GM10266 (cell line): ENCODE measurements at regions not wholly inside any gene's neighbourhood (a gene's known extent, or its start where the extent isn't known, plus 50 kb on each side); places are given as distances from the start of the nearest gene placed in this dataset.

Experiments
- DNase-seq: peaks from one replicate; pipeline ENCODE4 v3.0.0; 2012; ENCODE audit errors: extremely low spot score
- TF ChIP-seq, protein P1 (sequence below): IDR thresholded peaks from 2 replicates; pipeline ENCODE4 v1.5.1; 2012; ENCODE audit warnings: mild to moderate bottlenecking, low read depth; ENCODE audit not compliant: control insufficient read depth, insufficient read depth; ENCODE audit errors: missing control alignments

DNA sequence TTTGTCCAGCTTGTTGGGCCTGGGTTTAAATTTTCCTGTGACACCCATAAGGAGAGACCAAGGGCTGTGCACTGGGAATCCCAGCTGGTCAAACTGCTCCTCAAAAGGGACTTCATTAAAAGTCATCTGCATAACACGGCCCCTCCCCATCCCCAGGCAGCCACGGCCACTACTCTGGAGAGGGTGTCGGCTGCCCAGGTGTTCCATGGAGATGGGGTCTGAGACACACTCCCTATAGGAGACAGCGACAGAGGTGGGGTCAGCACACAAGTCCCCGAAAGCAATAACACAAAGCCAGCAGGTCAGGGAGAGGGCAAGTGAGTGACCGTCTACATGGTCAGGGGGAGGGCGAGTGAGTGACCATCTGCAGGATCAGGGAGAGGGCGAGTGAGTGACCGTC is 75.6 kb upstream of the BCL11B start:
- no peak for DNase-seq
- TF ChIP-seq, protein P1, sequence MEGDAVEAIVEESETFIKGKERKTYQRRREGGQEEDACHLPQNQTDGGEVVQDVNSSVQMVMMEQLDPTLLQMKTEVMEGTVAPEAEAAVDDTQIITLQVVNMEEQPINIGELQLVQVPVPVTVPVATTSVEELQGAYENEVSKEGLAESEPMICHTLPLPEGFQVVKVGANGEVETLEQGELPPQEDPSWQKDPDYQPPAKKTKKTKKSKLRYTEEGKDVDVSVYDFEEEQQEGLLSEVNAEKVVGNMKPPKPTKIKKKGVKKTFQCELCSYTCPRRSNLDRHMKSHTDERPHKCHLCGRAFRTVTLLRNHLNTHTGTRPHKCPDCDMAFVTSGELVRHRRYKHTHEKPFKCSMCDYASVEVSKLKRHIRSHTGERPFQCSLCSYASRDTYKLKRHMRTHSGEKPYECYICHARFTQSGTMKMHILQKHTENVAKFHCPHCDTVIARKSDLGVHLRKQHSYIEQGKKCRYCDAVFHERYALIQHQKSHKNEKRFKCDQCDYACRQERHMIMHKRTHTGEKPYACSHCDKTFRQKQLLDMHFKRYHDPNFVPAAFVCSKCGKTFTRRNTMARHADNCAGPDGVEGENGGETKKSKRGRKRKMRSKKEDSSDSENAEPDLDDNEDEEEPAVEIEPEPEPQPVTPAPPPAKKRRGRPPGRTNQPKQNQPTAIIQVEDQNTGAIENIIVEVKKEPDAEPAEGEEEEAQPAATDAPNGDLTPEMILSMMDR: no peak

DNA sequence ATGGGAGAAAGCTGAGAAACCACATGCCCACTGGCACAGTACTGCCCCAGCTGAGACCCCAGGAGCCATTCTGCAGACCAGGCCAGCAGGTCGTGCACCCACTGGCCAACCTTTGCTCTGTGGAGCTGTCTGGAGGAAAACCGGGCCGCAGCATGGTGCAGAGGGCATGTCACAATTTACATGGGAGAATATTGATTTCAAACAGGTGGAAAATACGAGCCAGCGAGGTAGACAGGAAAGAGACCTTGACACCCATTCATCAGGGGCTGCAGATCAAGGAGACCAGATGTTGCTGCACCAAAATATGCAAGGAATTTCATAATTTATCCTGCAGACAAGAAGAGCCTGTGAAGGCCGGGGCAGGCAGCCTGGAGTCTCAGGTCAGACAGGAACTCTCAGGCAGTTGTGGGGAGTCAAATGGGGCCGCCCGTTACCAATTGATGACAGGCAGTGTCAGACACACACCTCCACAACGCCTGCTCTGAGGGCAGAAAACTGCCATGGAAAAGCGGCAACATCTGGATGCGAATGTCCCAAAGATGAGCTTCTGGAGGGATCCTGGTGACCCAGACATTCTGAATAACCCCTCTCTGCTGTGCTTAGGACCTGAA is 74.6 kb upstream of the BCL11B start:
- no peak for DNase-seq
- TF ChIP-seq, protein P1: no peak

DNA sequence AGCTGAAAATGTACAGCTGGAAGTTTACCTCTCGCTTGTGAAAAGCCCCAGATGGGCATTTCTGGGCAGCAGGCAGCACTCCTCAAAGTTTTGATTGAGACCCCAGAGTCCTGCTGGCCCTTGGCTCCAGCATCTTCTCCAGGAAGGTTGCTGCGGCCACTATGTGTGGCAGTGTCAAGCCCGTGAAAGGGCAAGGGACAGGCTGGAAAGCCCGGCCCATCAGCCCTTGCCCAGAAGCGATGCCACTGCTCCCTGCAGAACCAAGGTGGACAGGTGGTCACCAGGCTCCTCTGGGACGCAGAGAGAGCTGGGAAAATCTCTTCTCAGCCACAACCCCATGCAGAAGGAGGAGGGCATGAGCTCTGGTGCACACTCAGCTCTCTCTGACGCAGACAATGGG is 73.5 kb upstream of the BCL11B start:
- TF ChIP-seq, protein P1: no peak
- no peak for DNase-seq

DNA sequence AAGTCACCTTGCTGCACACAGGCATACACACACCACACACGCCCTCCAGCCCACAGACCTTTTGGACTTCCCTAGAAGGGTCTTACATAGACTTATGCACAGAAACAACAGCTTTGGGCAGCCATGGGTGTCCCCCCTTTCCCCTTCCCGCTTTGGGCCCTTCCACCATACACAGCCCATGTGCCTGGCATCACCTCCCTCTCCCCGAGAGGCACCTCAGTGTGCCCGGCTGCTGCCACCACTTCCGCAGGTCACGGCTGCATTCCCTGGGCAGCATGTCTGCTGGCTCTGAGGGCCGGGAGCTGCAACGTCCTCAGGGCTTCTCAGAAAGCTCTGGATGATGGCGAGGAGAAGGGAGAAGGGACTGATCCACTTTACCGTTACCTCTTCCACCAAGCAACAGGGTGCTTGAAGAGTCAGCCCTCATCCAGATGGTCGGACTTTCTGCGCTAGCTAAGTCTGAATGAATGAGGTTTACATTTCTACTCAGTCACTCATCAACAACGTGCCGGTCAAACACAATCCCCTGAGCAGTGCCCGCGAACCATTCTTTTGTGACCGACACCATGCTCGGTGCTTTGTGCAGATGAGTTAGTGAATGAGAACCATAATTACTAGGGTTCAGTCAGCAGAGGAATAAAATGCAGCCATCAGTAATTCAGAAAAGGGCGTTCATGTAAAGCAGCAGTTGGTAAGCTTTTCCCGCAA is 72.2 kb upstream of the BCL11B start:
- no peak for DNase-seq

DNA sequence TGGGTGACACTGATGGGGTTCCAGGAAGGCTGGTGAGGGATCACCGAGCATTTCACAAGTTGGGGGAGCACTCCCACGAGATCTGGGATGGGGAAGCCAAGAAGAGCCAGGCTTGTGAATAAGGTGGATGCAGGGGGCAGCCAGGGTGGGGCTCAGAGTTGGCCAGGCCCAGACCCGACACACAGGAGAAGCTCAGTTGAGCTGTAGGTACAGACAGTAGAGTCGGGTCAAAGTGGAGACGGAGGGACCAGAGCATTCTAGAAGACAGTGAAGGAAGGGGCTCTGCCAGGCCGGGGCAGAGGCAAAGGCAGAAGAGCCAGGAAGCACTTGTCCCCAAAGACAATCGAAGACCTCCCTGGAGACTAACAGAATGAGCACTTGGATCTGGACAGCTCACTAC is 70.9 kb upstream of the BCL11B start:
- TF ChIP-seq, protein P1: no peak
- no peak for DNase-seq

More for the DNA sequence above, 72.2 kb upstream of the BCL11B start:
- TF ChIP-seq, protein P1: no peak

DNA sequence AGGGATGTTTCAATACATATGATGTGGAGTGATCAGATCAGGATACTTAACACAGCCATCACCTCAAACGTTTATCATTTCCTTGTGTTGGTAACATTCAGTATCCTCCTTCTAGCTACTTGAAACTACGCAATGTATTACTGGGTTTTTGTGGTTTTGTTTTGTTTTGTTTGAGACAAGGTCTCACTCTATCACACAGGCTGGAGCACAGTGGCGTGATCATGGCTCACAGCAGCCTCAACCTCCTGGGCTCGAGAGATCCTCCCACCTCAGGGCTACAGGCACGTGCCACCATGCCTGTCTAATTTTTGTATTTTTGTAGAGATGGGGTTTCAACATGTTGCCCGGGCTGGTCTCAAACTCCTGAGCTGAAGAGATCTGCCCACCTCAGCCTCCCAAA is 70.2 kb upstream of the BCL11B start:
- TF ChIP-seq, protein P1: no peak
- DNase-seq: no peak

DNA sequence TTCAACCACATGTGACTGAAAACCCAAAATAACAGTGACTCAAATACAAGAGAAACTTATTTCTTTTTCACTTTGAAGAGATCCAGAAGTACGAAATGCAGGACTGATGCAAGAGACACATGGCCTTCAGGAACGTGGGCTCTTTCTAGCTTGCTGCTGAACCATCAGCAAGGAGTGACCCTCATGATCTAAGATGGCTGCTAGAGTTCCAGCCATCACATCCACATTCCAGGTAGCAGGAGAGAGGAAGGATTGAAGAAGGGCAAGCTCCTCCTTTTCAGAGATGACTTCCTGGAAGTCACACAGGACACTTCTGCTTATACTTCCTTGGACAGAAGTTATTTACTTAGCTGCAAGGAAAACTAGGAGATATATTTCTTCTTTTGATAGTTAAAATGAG is 67.6 kb upstream of the BCL11B start:
- TF ChIP-seq, protein P1: no peak
- no peak for DNase-seq
